Activated CD4-positive, alpha-beta T cell treated with anti-CD3 and anti-CD28 coated beads, Interleukin-2, amount 10 ng/mL, durations not matched to agents 24 days and 14 days (primary cell): ENCODE measurements at regions not wholly inside any gene's neighbourhood (a gene's known extent, or its start where the extent isn't known, plus 50 kb on each side); places are given as distances from the start of the nearest gene placed in this dataset.

Source experiments
- DNase-seq: peaks from one replicate; pipeline ENCODE4 v3.0.0; 2022
- H3K27ac Mint-ChIP-seq: one replicate; pipeline ENCODE4 v1.8.0; 2022; ENCODE audit warnings: mild to moderate bottlenecking, mixed read lengths
- H3K27me3 Mint-ChIP-seq: one replicate; pipeline ENCODE4 v1.8.0; 2022; ENCODE audit warnings: mixed read lengths
- H3K36me3 Mint-ChIP-seq: one replicate; pipeline ENCODE4 v1.8.0; 2022; ENCODE audit warnings: low read depth, mild to moderate bottlenecking, mixed read lengths
- H3K4me1 Mint-ChIP-seq: one replicate; pipeline ENCODE4 v1.8.0; 2021; ENCODE audit warnings: mixed read lengths
- H3K4me3 Mint-ChIP-seq: one replicate; pipeline ENCODE4 v1.8.0; 2022; ENCODE audit warnings: mild to moderate bottlenecking, moderate library complexity, mixed read lengths
- H3K9me3 Mint-ChIP-seq: one replicate; pipeline ENCODE4 v1.8.0; 2021; ENCODE audit warnings: mixed read lengths
- intact Hi-C: fragments of 100-400 bp; cut with micrococcal nuclease; formaldehyde crosslinking; loops from one replicate; pipeline ENCODE4 v1.15.1; 2023

DNA sequence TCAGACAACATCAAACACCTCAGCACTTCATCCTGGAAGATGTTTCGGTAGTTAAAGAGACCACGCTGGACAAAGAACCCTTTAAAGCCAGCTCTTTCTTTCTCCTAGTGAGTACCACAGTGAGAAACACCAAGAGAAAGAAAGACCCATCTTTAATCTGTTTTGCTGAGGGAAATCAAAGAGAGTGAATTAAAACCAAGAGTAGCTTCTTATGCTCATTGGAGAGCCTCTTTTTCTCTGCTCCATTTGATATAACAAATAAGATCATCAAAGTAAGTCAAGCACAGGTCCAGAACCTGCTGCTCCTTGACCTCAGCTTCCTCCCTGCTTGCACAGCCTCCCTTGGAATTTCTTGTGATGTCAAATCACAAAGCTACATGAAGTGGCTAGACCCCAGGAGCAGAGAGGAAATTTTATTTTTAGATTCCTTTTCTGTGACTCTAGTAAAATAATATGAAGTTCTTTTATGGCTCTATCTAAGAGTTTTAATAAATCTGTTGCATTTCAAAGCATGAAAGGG is 436.4 kb downstream of the C3orf38 start:
- H3K4me1 Mint-ChIP-seq: no peaks in the 10 kb centered on the region
- H3K27ac Mint-ChIP-seq: no peak overlapping the region
- no peak overlapping the region for H3K4me3 Mint-ChIP-seq
- no peaks in the 10 kb centered on the region for H3K27me3 Mint-ChIP-seq
- intact Hi-C loops: no loop called here
- H3K9me3 Mint-ChIP-seq: no peaks in the 10 kb centered on the region
- no peak for DNase-seq
- H3K36me3 Mint-ChIP-seq: no peaks in the 10 kb centered on the region

- no peaks in the 10 kb centered on the region for H3K27me3 Mint-ChIP-seq
- intact Hi-C loops: no loop called here
- no peaks in the 10 kb centered on the region for H3K36me3 Mint-ChIP-seq
- H3K9me3 Mint-ChIP-seq: no peaks in the 10 kb centered on the region
- H3K27ac Mint-ChIP-seq: no peak overlapping the region
- H3K4me3 Mint-ChIP-seq: no peak overlapping the region
- no peak for DNase-seq
- H3K4me1 Mint-ChIP-seq: no peaks in the 10 kb centered on the region
Observed at GRCh38 chr3:88589138-88589537, 439.4 kb downstream of the C3orf38 start.

- Mint-ChIP-seq H3K4me1 (no peaks in the 10 kb centered on the region), H3K27me3 (no peaks in the 10 kb centered on the region), H3K4me3 (no peak overlapping the region), H3K27ac (no peak overlapping the region), H3K36me3 (no peaks in the 10 kb centered on the region), H3K9me3 (no peaks in the 10 kb centered on the region)
- intact Hi-C loops: no loop called here
- DNase-seq: no peak
Observed at GRCh38 chr3:88595026-88595425, 445.3 kb downstream of the C3orf38 start.

GRCh38 chr3:88596451-88596850 is 446.7 kb downstream of the C3orf38 start:
- no peak overlapping the region for H3K4me3 Mint-ChIP-seq
- no peaks in the 10 kb centered on the region for H3K27me3 Mint-ChIP-seq

DNA sequence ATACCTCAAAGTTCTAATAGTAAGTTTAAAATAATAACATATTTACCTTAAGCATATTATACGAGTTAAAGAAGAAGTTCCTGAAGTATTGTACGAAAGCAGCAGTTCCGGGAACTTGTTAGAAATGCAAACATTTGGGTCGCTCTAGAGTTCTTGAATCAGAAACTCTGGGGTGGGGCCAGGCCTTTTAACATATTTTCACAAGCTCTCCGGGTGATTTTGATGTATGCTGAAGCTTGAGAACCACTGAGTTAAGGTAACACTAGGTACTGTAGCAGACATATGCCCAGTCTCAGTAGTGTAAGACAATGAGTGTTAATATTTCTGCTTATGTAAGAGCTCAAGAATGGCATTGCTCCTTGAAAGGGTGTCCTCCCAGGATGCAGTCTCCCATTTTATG is 461.1 kb downstream of the C3orf38 start:
- intact Hi-C loops: no loop called here
- H3K27me3 Mint-ChIP-seq: no peaks in the 10 kb centered on the region

More at GRCh38 chr3:88596451-88596850, 446.7 kb downstream of the C3orf38 start:
- Mint-ChIP-seq H3K27ac (no peak overlapping the region), H3K9me3 (no peaks in the 10 kb centered on the region), H3K36me3 (no peaks in the 10 kb centered on the region), H3K4me1 (no peaks in the 10 kb centered on the region)
- no peak for DNase-seq
- intact Hi-C loops: no loop called here

GRCh38 chr3:88611826-88612326 is 462.1 kb downstream of the C3orf38 start:
- H3K4me1 Mint-ChIP-seq: no peaks in the 10 kb centered on the region
- H3K27ac Mint-ChIP-seq: no peak overlapping the region
- no peak for DNase-seq
- intact Hi-C loops: no loop called here
- H3K27me3 Mint-ChIP-seq: no peaks in the 10 kb centered on the region
- H3K4me3 Mint-ChIP-seq: no peak overlapping the region
- H3K36me3 Mint-ChIP-seq: no peaks in the 10 kb centered on the region
- no peaks in the 10 kb centered on the region for H3K9me3 Mint-ChIP-seq

More for the DNA sequence above, 461.1 kb downstream of the C3orf38 start:
- Mint-ChIP-seq H3K9me3 (no peaks in the 10 kb centered on the region), H3K27ac (no peak overlapping the region), H3K4me3 (no peak overlapping the region), H3K4me1 (no peaks in the 10 kb centered on the region), H3K36me3 (no peaks in the 10 kb centered on the region)
- no peak for DNase-seq

DNA sequence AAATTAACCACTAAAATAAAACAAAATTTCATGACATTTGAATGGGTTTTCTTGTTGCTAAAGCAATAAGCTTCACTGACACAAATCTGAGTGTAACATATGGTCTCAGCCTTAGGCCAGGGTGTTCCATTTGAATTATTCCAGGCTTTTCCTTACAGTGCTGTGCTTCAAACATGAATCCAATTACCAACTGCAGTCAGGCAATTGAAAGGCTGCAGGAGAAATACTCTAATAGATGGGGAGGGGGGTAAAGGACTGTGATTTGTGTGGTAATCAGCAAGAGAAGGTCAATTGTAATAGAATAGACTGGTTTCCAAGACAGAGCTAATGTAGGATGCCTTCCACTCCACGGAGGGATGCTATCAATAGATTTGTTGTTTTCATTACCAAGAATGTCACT is 466.7 kb downstream of the C3orf38 start:
- Mint-ChIP-seq H3K4me1 (no peaks in the 10 kb centered on the region), H3K4me3 (no peak overlapping the region), H3K36me3 (no peaks in the 10 kb centered on the region), H3K27me3 (no peaks in the 10 kb centered on the region), H3K27ac (no peak overlapping the region), H3K9me3 (no peaks in the 10 kb centered on the region)
- DNase-seq: no peak
- intact Hi-C loops: no loop called here

- H3K27ac Mint-ChIP-seq: no peak overlapping the region
- H3K9me3 Mint-ChIP-seq: no peaks in the 10 kb centered on the region
- H3K4me3 Mint-ChIP-seq: no peak overlapping the region
- DNase-seq: no peak
- no peaks in the 10 kb centered on the region for H3K4me1 Mint-ChIP-seq
- no peaks in the 10 kb centered on the region for H3K36me3 Mint-ChIP-seq
- no peaks in the 10 kb centered on the region for H3K27me3 Mint-ChIP-seq
- intact Hi-C loops: no loop called here
Observed at GRCh38 chr3:88617283-88617682, 467.5 kb downstream of the C3orf38 start.

- no peak overlapping the region for H3K27ac Mint-ChIP-seq
- intact Hi-C loops: no loop called here
- DNase-seq: no peak
Observed at GRCh38 chr3:88618021-88618645, 468.4 kb downstream of the C3orf38 start.

DNA sequence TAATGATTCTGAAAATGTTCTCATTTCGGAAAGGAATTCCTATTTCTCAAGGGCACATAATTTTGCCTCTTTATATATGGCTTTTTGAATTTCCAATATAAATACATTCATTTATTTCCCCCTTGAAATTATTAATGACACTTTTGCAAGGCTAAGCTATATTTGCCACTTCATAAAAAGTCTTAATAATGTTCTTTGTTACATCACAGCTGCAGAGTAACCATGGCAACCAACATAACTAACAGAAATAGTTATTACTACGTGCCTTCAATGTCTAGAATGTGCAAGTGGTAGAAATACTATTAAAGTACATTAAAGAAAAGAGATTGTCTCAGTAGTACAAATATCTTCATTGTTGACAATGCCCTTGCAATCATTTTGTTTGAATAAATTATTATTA is 471.8 kb downstream of the C3orf38 start:
- Mint-ChIP-seq H3K36me3 (no peaks in the 10 kb centered on the region), H3K27me3 (no peaks in the 10 kb centered on the region), H3K9me3 (no peaks in the 10 kb centered on the region), H3K27ac (no peak overlapping the region), H3K4me3 (no peak overlapping the region), H3K4me1 (no peaks in the 10 kb centered on the region)
- intact Hi-C loops: no loop called here
- DNase-seq: no peak

More at GRCh38 chr3:88618021-88618645, 468.4 kb downstream of the C3orf38 start:
- Mint-ChIP-seq H3K36me3 (no peaks in the 10 kb centered on the region), H3K4me3 (no peak overlapping the region), H3K4me1 (no peaks in the 10 kb centered on the region), H3K9me3 (no peaks in the 10 kb centered on the region), H3K27me3 (no peaks in the 10 kb centered on the region)

DNA sequence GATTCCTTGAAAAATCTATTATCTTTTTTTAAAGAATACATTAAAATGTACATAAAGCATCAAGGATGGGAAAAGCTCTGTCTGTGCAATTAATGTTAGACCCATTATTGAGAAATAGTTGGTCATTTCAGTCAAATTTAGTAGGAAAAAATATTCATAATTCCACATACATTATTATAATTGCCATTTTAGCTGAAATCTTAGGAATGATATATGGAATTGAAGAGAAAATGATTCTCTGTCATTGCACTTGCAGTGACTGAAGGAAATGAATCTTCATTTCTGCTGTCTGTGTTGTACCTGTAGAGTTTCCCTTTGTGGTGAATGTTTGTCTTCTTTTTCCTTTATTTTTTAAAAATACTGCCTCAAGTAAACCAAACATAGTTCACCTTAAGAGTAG is 473.9 kb downstream of the C3orf38 start:
- DNase-seq: no peak
- no peaks in the 10 kb centered on the region for H3K27me3 Mint-ChIP-seq
- H3K4me3 Mint-ChIP-seq: no peak overlapping the region
- no peaks in the 10 kb centered on the region for H3K4me1 Mint-ChIP-seq
- no peaks in the 10 kb centered on the region for H3K9me3 Mint-ChIP-seq
- intact Hi-C loops: no loop called here
- H3K27ac Mint-ChIP-seq: no peak overlapping the region
- no peaks in the 10 kb centered on the region for H3K36me3 Mint-ChIP-seq

DNA sequence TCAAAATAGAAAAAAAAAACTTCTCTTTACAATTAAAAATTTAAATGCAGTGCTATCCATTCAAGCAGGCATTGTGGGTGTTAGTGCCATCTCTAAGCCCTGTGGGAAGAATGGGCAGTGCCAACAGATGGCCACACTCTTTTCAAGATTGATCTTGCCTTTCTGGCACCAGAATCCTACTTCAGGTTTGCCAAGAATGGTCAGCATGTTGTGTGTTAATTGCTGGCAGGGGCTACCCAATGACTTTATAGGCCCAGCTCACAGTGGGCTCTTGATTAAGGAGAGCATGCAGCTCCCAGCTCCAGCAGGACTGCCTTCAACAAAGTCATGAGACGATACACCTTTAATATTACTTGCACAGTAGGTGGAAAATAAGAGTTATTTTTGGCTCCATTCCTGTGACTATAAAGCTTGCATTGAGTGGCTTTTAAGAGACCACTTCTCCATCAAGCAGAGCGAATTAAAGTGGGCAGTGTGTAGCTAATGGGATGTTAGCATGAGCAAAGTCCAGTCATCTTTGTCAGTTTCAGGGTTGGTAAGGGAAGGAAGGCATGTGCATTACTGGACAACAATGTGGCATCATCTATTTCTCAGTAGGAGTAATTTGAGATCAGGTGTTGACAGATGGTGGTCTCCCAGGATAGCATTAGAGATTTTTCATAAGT is 476.8 kb downstream of the C3orf38 start:
- no peaks in the 10 kb centered on the region for H3K36me3 Mint-ChIP-seq
- H3K27ac Mint-ChIP-seq: no peak overlapping the region
- no peaks in the 10 kb centered on the region for H3K4me1 Mint-ChIP-seq
- intact Hi-C loops: no loop called here
- H3K9me3 Mint-ChIP-seq: no peaks in the 10 kb centered on the region
- DNase-seq: no peak
- no peak overlapping the region for H3K4me3 Mint-ChIP-seq
- no peaks in the 10 kb centered on the region for H3K27me3 Mint-ChIP-seq

DNA sequence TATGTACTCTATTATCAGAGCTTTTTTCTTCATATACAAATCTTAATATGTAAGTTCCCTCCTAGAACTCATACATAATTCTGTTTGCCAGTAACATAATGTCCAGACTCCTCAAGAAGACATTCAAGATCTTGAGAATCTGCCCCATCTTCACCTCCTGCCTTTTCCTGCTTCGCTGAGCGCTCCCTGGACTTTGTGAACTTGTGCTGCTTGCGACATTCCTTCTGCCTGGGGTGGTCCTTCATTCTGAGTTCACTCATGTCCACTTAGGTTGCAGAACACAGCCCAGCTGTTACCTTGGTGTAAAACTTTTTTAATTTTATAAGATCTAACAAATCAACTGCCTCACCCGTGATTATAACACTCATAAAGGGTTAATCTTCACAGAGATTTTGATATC is 478.5 kb upstream of the EPHA3 start:
- Mint-ChIP-seq H3K27ac (no peak overlapping the region), H3K36me3 (no peaks in the 10 kb centered on the region), H3K27me3 (no peaks in the 10 kb centered on the region), H3K4me3 (no peak overlapping the region), H3K4me1 (no peaks in the 10 kb centered on the region), H3K9me3 (no peaks in the 10 kb centered on the region)
- intact Hi-C loops: no loop called here
- no peak for DNase-seq

DNA sequence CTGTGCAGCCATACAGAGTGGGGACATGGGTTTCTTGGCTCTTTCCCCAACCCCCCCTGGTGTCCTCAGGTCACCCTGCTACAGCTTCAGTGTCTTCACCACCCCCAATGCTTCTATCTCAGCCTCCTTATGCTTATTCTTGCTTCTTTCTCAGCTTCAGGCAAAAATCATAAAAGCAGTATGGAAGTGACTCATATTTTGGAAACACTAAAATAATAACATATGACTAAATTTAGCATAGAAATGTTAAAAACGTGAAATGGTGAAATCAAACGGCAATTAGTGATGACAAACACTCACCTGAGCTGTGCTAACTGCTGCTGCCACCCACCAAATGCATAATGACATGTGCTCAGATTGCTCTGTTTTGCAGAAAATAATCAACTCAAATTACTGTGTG is 475.2 kb upstream of the EPHA3 start:
- Mint-ChIP-seq H3K4me1 (no peaks in the 10 kb centered on the region), H3K27me3 (no peaks in the 10 kb centered on the region), H3K9me3 (no peaks in the 10 kb centered on the region), H3K36me3 (no peaks in the 10 kb centered on the region), H3K27ac (no peak overlapping the region), H3K4me3 (no peak overlapping the region)
- no peak for DNase-seq
- intact Hi-C loops: no loop called here
